Gastroesophageal sphincter (tissue), 3 donors: ENCODE measurements at regions not wholly inside any gene's neighbourhood (a gene's known extent, or its start where the extent isn't known, plus 50 kb on each side); places are given as distances from the start of the nearest gene placed in this dataset.

Source experiments
- POLR2AphosphoS5 ChIP-seq: sonication (generic); formaldehyde crosslinking; IDR thresholded peaks from one replicate; pipeline ENCODE4 v1.6.1; 2017; ENCODE audit warnings: antibody characterized with exemption
- TF ChIP-seq, protein P1 (sequence below), 4 experiments: fragments of 200-600 bp in 2 of 4; fragments of 450-650 bp in 2 of 4; sonication (generic) in 1 of 4; IDR thresholded peaks; one replicate each; pipeline ENCODE4 v1.5.1; 2017 to 2019; ENCODE audit warnings: antibody characterized with exemption in 4 of 4, mild to moderate bottlenecking in 2 of 4, moderate library complexity in 2 of 4

DNA sequence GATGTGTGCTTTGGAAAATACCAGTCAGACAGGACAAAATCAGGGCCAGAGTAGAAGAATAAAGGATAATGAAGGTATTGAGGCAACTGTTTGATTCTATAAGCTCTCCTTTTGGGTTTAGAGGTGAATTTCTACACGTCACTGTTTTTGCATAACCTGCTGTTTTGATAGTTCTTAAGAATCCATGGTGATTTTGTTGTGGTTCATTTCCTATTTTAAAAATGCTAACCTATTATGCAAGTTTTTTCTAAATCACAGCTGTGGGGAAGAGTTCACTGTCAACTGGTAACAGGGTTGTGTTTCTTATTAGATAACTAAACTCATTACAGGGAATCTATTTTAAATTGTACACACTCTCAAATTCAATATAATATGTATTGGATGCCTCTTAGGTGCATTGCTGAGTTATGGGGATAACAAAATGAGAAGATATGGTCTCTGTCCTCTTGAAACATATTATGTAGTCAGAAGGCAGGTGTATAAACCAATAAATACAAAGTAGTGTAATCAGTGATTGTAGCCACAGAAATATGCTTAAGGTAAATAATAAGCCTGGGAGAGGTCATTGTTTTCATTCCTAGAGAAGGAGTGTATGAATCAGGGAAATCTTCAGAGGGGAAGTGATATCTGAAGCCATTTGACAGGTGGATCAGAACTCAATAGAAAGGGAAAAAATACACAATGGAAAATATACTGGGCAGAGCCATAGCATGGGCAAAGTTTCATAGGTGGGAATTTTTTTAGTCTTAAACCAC lies 192.5 kb downstream of the FAT3 start:
- TF ChIP-seq, protein P1, sequence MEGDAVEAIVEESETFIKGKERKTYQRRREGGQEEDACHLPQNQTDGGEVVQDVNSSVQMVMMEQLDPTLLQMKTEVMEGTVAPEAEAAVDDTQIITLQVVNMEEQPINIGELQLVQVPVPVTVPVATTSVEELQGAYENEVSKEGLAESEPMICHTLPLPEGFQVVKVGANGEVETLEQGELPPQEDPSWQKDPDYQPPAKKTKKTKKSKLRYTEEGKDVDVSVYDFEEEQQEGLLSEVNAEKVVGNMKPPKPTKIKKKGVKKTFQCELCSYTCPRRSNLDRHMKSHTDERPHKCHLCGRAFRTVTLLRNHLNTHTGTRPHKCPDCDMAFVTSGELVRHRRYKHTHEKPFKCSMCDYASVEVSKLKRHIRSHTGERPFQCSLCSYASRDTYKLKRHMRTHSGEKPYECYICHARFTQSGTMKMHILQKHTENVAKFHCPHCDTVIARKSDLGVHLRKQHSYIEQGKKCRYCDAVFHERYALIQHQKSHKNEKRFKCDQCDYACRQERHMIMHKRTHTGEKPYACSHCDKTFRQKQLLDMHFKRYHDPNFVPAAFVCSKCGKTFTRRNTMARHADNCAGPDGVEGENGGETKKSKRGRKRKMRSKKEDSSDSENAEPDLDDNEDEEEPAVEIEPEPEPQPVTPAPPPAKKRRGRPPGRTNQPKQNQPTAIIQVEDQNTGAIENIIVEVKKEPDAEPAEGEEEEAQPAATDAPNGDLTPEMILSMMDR (IDR thresholded peaks at IDR 0.05): no peak
- TF ChIP-seq POLR2AphosphoS5: no peak
